Lung (tissue), 11 donors: ENCODE measurements at regions not wholly inside any gene's neighbourhood (a gene's known extent, or its start where the extent isn't known, plus 50 kb on each side); places are given as distances from the start of the nearest gene placed in this dataset.

Source experiments
- ATAC-seq: fragments of 200-7000 bp; cut with Tn5 transposase; one replicate; pipeline ENCODE4 v1.9.1; 2020; ENCODE audit warnings: moderate number of reproducible peaks; ENCODE audit not compliant: insufficient read depth, low FRiP score
- DNase-seq, 3 donors: peaks; one replicate each; pipeline ENCODE4 v3.0.0-alpha.2; 2013 to 2017
- H3K27ac ChIP-seq, 2 donors: one replicate each; pipeline ENCODE4 v1.5.1; 2013; ENCODE audit warnings: mild to moderate bottlenecking in 2 of 2, moderate library complexity in 2 of 2, control low read depth in 1 of 2, inconsistent platforms in 1 of 2, low read depth in 1 of 2, low read length in 1 of 2
- H3K27me3 ChIP-seq, 3 donors: one replicate each; pipeline ENCODE4 v1.5.1; 2013; ENCODE audit warnings: low read length in 2 of 3; ENCODE audit not compliant: control insufficient read depth in 3 of 3, insufficient read depth in 3 of 3
- H3K36me3 ChIP-seq, 4 donors: one replicate each; pipeline ENCODE4 v1.5.1; 2013; ENCODE audit warnings: low read length in 4 of 4, mild to moderate bottlenecking in 1 of 4, moderate library complexity in 1 of 4; ENCODE audit not compliant: control insufficient read depth in 4 of 4, insufficient read depth in 4 of 4
- H3K4me1 ChIP-seq, 5 donors: one replicate each; pipeline ENCODE4 v1.5.1; 2013; ENCODE audit warnings: low read length in 5 of 5, mild to moderate bottlenecking in 2 of 5, moderate library complexity in 1 of 5; ENCODE audit not compliant: control insufficient read depth in 5 of 5, insufficient read depth in 5 of 5
- H3K4me3 ChIP-seq: one replicate; pipeline ENCODE4 v1.5.1; 2013; ENCODE audit warnings: mild to moderate bottlenecking, control low read depth, moderate library complexity
- H3K9ac ChIP-seq, 2 donors: one replicate each; pipeline ENCODE4 v1.5.1; 2013; ENCODE audit warnings: low read length in 2 of 2, control low read depth in 1 of 2; ENCODE audit not compliant: insufficient read depth in 1 of 2
- H3K9me3 ChIP-seq, 4 donors: one replicate each; pipeline ENCODE4 v1.5.1; 2013; ENCODE audit warnings: low read length in 3 of 4, mild to moderate bottlenecking in 1 of 4, moderate library complexity in 1 of 4; ENCODE audit not compliant: control insufficient read depth in 4 of 4, insufficient read depth in 3 of 4
- CTCF ChIP-seq: IDR thresholded peaks from 2 replicates; pipeline ENCODE4 v1.5.1; 2012; ENCODE audit warnings: mild to moderate bottlenecking; ENCODE audit errors: control extremely low read depth, extremely low read depth
- WGBS, 2 donors: extraction: QIAGEN DNeasy Blood & Tissue Kit; methylation state at CpG; one replicate each; pipeline ENCODE4 v1.1.7; 2013; 5-methylcytosine and 5-hydroxymethylcytosine counted together
- donor health status: control.
- donor health status: control.
- donor health status: Bipolar disorder and iron deficiency.
- donor health status: healthy.
- donor health status: DM: yes; HTN: yes; CAD: no.

- Histone ChIP-seq H3K36me3 (no peaks in the 10 kb centered on the region), H3K27me3 (no peaks in the 10 kb centered on the region), H3K4me1 (no peaks in the 10 kb centered on the region), H3K27ac (no peak overlapping the region), H3K9ac (no peak overlapping the region), H3K4me3 (no peak overlapping the region), H3K9me3 (no peaks in the 10 kb centered on the region)
- TF ChIP-seq CTCF: no peak
- WGBS, 2 donors: 94 to 100% methylated on average over 1 of the region's 1 CpG
- ATAC-seq: no peak
- DNase-seq: no peak
These were observed 88.7 kb downstream of the EBNA1BP2 start for GRCh38 chr1:43083375-43083891.

- Histone ChIP-seq H3K9ac (no peak overlapping the region), H3K9me3 (no peaks in the 10 kb centered on the region), H3K27ac (no peak overlapping the region), H3K4me3 (no peak overlapping the region), H3K4me1 (no peaks in the 10 kb centered on the region), H3K27me3 (no peaks in the 10 kb centered on the region), H3K36me3 (no peaks in the 10 kb centered on the region)
- DNase-seq (no peak), ATAC-seq (no peak)
- WGBS, 2 donors: 72 to 86% methylated on average over 6 of the region's 6 CpGs
- no peak for TF ChIP-seq CTCF
These were observed 89.3 kb downstream of the EBNA1BP2 start for GRCh38 chr1:43082740-43083139.

GRCh38 chr1:43077273-43077672, 94.8 kb downstream of the EBNA1BP2 start:
- Histone ChIP-seq H3K4me1 (no peaks in the 10 kb centered on the region), H3K27ac (no peak overlapping the region), H3K36me3 (no peaks in the 10 kb centered on the region), H3K9ac (no peak overlapping the region), H3K27me3 (no peaks in the 10 kb centered on the region), H3K9me3 (no peaks in the 10 kb centered on the region), H3K4me3 (no peak overlapping the region)
- no peak for ATAC-seq
- DNase-seq: no peak
- WGBS, 2 donors: 77 to 84% methylated on average over 6 of the region's 6 CpGs
- no peak for TF ChIP-seq CTCF

GRCh38 chr1:43074709-43075108, 97.4 kb downstream of the EBNA1BP2 start:
- Histone ChIP-seq H3K36me3 (no peaks in the 10 kb centered on the region), H3K9me3 (no peaks in the 10 kb centered on the region), H3K4me1 (peaks cover 0 to 2% (median 0%) of the 10 kb centered on the region in 5 donors), H3K4me3 (no peak overlapping the region), H3K27ac (no peak overlapping the region), H3K27me3 (no peaks in the 10 kb centered on the region), H3K9ac (no peak overlapping the region)
- TF ChIP-seq CTCF: no peak
- ATAC-seq: no peak
- no peak for DNase-seq
- 92 to 94% methylated on average over 2 of the region's 2 CpGs for WGBS, 2 donors
